HG03520 (cell line): ENCODE measurements at regions not wholly inside any gene's neighbourhood (a gene's known extent, or its start where the extent isn't known, plus 50 kb on each side); places are given as distances from the start of the nearest gene placed in this dataset.
"Not testable (repeated sequence)": the region's sequence is repeated elsewhere in the genome, so short reads cannot be mapped to it uniquely, and the experiment has no call there.

Experiments used
- ATAC-seq: cut with Tn5 transposase; IDR thresholded peaks from one replicate; pipeline ENCODE4 v1.9.1; 2021; ENCODE audit warnings: mild to moderate bottlenecking, moderate library complexity; ENCODE audit not compliant: unreplicated experiment

- no peak for ATAC-seq
Observed at GRCh38 chr5:86482008-86482407, 135.7 kb upstream of the COX7C start.

- ATAC-seq: no peak
Observed at GRCh38 chr5:86493777-86494176, 124.0 kb upstream of the COX7C start.

- no peak for ATAC-seq
Observed at GRCh38 chr5:86500947-86501346, 116.8 kb upstream of the COX7C start.

- no peak for ATAC-seq
Observed at GRCh38 chr5:86507574-86507973, 110.2 kb upstream of the COX7C start.

- ATAC-seq: not testable (repeated sequence)
Observed at GRCh38 chr5:86510330-86510915, 107.3 kb upstream of the COX7C start.

GRCh38 chr5:86523718-86524117 is 94.0 kb upstream of the COX7C start:
- no peak for ATAC-seq

GRCh38 chr5:86525622-86526021 is 92.1 kb upstream of the COX7C start:
- no peak for ATAC-seq

GRCh38 chr5:86526811-86527348 is 90.9 kb upstream of the COX7C start:
- peak; percentile 63 for ATAC-seq

- ATAC-seq: no peak
Observed at GRCh38 chr5:86532429-86532828, 85.3 kb upstream of the COX7C start.

GRCh38 chr5:86536396-86536795 is 81.3 kb upstream of the COX7C start:
- ATAC-seq: no peak

GRCh38 chr5:86542532-86542931 is 75.2 kb upstream of the COX7C start:
- ATAC-seq: peak; percentile 60

GRCh38 chr5:86546044-86546443 is 71.7 kb upstream of the COX7C start:
- no peak for ATAC-seq

GRCh38 chr5:86546582-86546981 is 71.2 kb upstream of the COX7C start:
- ATAC-seq: no peak

GRCh38 chr5:86554638-86555037 is 63.1 kb upstream of the COX7C start:
- ATAC-seq: no peak

GRCh38 chr5:86557920-86558319 is 59.8 kb upstream of the COX7C start:
- ATAC-seq: no peak

- peak; percentile 52 for ATAC-seq
Observed at GRCh38 chr5:86565197-86565789, 52.4 kb upstream of the COX7C start.

- ATAC-seq: not testable (repeated sequence)
Observed at GRCh38 chr5:86566030-86566429, 51.7 kb upstream of the COX7C start.
